Eye (tissue), 1 donor: ENCODE measurements at regions not wholly inside any gene's neighbourhood (a gene's known extent, or its start where the extent isn't known, plus 50 kb on each side); places are given as distances from the start of the nearest gene placed in this dataset.
"Not testable (repeated sequence)": the region's sequence is repeated elsewhere in the genome, so short reads cannot be mapped to it uniquely, and the experiment has no call there.

Experiments used
- DNase-seq: peaks from one replicate; pipeline ENCODE4 v3.0.0-alpha.2; 2015

DNA sequence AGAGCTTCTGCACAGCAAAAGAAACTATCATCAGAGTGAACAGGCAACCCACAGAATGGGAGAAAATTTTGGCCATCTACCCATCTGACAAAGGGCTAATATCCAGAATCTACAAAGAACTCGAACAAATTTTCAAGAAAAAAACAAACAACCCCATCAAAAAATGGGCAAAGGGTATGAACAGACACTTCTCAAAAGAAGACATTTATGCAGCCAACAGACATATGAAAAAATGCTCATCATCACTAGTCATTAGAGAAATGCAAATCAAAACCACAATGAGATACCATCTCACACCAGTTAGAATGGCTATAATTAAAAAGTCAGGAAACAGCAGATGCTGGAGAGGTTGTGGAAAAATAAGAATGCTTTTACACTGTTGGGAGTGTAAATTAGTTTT, 340.6 kb downstream of the TFAP2B start:
- not testable (repeated sequence) for DNase-seq

DNA sequence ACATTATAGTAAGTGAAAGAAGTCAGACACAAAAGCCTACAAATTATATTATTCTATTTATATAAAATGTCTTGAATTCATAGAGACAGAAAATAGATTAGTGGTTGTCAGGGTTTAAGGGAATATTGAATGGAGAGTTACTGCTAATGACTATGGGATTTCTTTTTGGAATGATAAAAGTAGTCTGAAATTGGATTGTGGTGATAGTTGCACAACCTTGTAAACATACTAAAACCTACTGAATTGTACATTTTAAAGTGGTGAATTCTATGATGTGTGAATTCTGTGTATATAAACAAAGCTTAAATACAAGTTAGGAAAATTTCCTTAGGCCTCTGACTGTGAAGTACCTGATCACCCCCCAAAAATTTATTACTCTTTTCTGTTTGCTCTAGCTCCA, 343.1 kb downstream of the TFAP2B start:
- DNase-seq = no peak

DNA sequence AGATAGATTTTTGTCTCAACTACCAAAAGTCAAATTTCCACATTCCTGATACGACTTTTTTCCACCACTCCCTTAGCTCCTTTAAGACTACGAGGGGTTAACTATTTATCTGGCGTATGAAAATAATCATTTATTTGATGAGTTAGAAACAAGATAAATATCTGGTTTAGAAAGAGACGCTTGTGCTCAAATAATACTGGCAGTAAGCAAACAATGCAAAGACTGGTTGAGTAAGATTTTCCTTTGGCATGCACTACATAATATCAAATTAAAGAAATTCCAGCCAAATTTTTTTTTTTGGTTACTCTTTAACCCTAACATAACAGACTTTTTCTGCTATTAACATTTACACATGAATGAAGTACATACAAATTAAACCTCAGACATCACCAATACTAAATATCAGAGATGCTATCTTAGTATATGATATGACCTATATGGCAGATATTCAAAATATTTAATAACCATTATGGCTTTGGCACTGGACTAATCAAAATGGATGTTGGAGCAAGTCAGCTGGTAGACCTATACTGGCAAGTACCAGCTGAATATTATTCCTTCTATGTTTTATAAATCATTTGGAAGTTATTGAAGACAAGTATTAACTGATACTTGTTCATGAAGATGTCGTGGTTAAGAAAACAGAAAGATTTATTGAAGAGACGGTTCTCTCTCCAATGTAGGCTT, 345.3 kb downstream of the TFAP2B start:
- DNase-seq = no peak

DNA sequence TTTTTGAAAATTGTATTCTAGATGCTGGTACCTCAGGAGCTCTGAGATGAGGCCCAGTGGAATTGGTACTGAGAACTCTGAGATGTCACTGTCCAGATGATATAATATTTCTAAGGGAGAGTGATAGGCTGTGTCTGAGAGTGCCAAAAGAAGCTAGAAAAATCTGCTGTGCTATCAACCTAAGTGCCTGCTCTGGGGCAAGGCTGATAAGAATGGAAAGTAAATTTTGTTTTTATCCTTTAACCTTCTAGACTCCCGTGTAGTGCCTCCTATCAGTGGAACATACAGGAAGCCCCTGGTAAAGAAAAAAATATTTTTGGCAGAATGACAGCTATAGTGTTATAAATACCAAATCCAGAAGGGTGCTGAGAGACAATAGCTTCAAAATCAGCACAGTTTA, 348.2 kb downstream of the TFAP2B start:
- no peak for DNase-seq

DNA sequence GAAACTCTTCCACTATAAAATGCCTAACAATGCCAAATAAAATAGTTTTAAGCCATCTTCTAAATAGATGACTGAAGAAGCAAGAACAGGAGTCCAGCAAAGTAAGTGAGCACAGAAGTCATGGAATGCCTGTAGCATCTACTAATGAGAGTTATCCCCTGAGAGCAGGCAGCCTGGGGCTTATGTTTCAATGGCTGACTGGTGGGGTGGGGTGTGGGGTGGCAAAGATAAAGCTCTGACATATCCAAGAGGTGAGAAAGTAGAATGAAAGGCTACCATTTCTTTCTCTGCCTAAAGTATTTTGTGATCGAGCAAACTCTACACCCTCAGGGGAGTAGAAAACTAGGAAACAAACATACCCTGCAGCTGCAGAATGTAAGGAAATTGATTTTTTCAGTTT, 348.8 kb downstream of the TFAP2B start:
- no peak for DNase-seq

DNA sequence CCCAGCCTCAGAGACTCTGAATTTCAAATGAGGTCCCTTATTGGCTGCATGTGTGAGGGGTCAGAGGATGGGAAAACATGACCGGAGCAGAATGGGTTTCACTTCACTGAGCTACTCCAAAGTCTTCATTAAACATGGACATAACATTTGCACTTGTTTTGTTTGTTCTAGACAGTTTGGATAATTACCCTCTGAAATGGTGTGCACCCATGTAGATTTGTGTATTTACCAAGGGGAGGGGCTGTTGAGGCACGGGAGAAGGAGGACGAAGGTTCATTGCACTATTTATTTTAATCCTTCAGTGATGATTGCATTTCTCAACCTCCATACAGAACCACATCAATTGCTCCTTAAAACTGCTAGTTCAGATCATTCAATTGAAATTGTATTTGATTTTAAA, 364.2 kb downstream of the TFAP2B start:
- DNase-seq = no peak

DNA sequence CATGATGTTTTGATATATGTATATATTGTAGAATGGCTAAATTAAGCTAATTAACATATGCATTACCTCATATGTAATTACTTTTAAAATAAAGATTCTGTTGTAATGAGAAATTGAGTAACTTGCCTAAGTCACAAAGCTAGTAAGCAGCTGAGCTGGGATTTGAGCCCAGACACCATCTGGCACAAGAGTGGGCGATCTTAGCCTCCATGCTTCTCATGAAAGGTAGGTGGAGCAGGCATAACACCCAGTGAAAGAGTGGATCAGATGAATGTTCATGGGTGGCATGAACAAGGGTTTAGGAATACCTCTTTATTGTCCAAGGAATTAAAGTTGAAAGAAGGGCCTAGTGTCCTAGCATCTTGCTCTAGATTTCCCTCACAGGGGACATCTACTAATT, 365.4 kb downstream of the TFAP2B start:
- no peak for DNase-seq

DNA sequence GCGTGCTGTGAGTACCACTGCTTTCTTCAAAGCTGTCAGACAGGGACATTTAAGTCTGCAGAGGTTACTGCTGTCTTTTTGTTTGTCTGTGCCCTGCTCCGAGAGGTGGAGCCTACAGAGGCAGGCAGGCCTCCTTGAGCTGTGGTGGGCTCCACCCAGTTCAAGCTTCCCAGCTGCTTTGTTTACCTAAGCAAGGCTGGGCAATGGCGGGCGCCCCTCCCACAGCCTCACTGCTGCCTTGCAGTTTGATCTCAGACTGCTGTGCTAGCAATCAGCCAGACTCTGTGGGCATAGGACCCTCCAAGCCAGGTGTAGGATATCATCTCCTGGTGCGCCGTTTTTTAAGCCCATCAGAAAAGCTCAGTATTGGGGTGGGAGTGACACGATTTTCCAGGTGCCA, 374.5 kb downstream of the TFAP2B start:
- DNase-seq = not testable (repeated sequence)

DNA sequence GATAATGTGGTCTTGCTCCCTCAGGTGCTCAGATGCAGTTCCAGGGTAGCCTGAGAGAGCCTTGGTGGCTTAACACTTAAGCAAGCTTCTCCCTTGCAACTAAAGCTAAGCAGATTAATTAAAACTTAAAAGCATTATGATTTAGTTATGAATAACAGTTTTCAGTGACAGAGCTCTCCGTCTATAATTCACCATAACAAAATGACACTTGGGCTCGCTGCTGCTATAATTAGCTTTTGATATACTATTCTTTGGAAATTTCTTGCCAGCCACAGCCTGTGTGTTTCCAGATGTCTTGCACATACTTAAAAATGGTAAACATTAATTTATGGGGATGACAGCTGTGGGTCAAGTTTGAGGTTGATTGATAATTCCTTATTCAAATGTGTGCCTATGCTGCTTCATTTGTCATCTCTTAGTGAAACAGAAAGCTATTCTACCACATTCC, 380.5 kb downstream of the TFAP2B start:
- DNase-seq = no peak

DNA sequence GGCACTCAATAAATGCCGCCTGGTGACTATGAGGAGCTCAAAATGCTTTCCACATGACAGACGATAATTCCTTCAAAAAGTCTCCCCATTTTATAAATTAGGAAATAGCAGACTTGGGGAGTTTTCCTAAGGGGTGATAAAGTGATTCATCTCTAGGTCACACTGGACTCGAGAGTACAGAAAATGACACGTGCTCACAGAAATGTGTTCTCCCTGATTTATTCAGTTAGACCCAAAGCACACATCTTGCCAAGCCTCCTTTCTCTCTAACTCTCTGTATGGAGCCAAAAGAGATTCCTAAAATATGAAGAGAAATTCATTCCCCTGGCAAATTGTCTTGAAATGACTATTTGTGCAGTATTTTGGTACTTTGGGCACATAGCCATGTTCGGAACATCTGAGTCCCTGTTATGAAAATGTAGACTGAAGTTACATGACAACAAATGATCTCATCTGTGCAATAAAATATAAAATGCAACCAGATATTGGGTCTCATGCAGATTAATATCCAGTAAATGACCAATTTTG, 381.1 kb downstream of the TFAP2B start:
- no peak for DNase-seq

DNA sequence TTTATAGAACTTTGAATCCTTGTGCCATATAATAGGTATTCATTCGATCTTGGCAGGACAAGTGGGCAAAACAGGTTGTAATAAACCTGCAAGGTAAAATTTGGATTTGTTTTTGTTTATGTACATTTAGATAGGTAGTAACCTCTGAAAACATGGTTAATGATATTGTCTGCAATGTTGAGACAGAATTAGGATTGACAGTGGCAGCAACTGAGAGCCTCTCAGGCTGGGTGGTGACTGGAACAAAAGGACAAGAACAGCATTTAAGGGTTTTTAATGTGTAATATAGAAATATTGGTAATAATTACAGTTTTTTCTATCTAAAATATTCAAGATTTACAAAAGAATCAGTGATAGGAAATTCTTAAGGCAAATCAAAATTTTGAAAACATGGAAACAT, 382.0 kb downstream of the TFAP2B start:
- no peak for DNase-seq

DNA sequence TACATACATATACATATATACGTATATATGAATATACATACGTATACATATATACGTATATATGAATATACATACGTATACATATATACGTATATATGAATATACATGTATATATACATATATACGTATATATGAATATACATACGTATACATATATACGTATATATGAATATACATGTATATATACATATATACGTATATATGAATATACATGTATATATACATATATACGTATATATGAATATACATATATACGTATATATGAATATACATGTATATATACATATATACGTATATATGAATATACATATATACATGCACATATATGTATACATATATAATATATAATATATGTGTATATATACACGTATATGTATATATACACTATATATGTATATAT, 384.0 kb downstream of the TFAP2B start:
- DNase-seq = not testable (repeated sequence)

DNA sequence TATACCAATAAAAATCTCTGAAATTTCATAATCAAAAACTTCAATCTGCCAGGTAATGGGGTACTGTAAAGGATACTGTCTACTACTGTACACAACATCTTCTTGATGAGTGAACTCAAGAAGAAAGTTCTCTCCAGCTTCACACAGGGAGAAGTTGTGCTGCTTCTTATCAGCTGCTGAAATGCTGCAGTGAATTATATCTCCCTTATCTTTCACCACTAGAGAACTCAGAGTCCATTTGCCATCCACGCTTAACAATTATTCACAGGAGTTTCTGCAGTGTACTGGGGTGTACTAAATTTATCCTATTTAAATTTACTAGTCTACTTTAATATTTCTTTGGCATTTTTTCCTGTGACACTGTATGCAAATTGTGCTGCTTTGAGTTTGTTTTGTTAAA, 384.8 kb downstream of the TFAP2B start:
- no peak for DNase-seq

DNA sequence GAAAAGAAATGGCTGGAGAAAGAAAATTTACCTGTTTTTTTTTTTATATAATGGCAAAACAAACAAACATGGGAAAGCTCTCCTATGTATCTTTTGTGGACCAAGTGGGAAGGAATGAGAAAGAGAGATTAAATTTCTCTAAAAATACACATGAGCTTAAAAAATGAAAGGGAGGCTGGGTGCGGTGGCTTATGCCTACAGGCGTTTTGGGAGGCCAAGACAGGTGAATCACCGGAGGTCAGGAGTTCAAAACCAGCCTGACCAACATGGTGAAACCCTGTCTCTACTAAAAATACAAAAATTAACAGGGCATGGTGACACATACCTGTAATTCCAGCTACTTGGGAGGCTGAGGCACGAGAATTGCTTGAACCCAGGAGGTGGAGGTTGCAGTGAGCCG, 388.0 kb downstream of the TFAP2B start:
- DNase-seq = not testable (repeated sequence)

DNA sequence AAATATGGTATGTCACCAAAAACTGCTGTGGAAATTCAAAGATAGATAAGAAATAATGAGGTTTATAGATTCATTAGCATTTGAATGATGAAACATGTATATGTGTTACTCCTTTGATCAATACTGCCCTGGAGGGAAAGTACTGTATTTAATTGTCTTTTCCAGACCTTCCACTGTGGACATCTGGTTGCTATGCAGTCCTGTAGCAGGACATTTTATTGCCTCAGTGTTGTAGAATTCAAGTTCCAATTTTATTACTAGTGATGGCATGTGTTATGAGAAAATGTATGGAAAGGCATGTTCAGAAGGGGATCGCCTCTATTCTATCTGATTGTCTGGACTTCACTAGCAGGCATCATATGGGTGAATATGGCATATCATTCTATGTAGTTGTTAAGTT, 391.0 kb downstream of the TFAP2B start:
- DNase-seq = no peak

DNA sequence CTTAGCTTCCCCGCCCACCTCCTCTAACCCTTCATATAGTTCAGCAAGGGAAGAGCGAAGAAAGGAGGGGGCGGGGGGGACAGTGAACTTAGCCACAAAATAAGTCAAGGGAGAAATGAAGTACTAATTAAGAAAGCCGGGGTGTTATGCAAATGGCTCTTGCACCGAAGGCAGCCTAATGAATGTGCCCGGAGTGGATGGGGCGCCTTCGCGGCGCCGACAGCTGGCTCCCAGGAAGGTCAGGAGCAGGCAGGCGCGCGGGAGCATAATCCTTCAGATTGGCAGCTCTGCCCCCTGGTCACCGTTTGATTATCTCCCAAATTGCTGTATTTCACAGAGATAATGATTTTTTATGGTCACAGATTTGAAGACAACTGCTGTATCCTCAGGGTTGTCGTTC, 395.1 kb downstream of the TFAP2B start:
- DNase-seq = peak; percentile 60

DNA sequence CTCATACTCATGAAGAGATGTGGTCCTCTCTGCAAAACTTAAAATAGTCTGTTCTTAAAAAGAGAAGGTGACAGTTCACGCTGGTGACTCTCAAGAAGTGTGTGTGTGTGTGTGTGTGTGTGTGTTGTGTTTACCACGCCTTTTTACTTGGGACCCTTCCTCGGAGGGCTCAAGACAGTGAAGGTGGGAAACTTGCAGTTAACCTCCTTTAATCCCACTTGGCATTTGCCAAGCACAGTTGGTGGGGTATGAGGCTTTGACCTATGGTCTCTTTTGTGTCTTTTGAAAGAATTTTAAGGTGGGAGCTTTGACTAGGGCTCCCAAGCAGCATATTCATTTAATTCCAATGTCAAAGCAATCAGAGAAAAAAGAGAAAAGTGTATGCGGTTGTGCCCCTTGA, 395.8 kb downstream of the TFAP2B start:
- DNase-seq = no peak

DNA sequence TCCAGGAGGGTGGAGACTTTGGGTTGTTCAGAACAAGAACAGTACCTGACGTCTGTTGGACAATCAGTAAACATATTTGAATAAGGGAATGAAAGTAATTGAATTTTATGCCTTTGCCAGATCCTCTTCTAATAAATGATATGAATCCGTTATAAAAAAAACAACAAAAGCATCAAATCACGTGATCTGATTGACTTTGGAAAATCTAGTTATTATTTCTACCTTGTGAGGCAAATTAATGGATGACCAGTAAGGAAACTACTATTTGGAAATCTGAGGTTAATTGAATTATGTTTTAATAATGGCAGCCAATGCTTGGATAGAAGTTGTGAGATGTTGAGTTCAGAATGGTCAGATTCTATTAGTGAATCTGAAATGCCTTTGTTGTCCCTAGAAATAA, 399.5 kb downstream of the TFAP2B start:
- no peak for DNase-seq

DNA sequence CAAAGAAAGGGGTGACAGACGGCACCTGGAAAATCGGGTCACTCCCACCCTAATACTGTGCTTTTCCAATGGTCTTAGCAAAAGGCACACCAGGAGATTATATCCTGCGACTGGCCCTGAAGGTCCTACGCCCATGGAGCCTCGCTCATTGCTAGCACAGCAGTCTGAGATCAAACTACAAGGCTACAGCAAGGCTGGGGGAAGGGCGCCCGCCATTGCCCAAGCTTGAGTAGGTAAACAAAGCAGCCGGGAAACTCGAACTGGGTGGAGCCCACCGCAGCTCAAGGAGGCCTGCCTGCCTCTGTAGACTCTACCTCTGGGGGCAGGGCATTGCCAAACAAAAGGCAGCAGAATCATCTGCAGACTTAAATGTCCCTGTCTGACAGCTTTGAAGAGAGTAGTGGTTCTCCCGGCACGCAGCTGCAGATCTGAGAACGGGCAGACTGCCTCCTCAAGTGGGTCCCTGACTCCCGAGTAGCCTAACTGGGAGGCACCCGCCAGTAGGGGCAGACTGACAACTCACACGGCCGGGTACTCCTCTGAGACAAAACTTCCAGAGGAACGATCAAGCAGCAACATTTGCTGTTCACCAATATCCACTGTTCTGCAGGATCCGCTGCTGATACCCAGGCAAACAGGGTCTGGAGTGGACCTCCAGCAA, 406.0 kb downstream of the TFAP2B start:
- not testable (repeated sequence) for DNase-seq

DNA sequence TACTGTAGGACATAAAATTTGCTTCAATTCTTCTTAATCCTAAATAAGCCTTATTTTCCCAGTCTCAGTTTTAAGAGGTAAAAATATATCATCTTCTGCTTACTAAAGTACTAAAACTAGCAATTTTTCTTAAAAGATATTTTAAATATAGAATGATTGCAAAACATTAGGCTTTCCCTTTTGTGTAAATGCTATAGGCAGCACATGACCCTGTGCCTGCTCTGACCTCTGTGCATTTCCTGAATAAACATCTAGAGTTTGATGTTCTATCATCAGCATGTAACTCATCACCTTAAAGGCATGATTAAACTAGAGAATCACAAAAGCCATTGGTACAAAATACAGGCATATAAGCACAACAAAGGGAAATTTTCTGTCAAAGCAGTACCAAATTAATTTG, 422.7 kb downstream of the TFAP2B start:
- DNase-seq = no peak

DNA sequence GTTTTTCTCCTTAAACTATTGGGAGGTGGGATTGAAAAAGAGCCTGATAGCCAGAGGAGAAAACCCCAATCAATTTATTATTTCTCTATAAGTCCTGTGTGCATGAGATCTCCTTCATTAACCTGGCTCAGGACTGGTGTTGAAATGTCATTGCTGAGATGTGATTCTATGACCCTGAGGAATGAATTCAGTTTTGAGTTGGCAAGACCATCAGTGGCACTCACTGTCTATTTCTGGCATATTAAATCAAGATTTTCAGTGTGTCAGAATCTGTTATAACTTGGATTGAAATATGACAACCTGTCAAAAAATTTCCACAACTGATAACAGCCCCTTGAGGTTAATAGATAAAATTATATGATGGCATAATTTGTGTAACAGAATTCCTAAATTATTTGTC, 431.1 kb downstream of the TFAP2B start:
- no peak for DNase-seq

DNA sequence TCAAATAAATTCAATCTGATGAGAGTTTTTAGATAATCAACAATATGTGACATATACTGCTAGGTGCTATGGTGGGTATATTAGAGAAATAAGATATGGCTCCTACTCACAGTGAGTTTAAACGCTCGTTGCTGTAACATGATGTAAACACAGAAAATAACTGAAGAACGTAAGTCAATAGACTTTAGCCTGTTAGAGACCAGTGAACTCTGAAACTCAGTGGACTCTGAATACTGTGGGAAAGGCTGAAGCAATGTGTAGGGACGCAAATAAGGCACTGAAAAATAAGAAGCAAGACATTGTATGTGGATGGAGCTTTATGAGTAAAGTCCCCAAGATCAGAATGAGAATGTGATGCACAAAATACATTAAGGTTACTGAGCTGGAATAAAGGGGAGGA, 431.6 kb downstream of the TFAP2B start:
- DNase-seq = no peak

DNA sequence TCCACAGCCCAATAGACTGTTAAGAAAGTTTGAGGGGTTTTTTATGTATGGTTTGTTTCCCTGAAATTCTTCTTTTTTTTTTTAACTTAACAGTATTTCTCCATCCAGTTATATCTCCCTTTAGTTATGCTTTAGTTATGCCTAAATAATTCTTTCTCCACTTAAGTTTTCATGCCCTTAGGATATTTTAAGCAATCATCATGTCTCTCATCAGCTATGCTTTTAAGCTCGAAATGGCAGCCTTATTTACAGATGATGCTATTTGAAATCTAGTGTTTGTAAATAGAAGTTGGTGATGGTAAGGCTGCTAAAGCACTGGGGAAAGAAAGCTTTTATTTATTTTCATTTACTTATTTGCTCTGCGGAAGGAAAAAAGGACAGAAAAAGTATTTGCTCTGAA, 439.3 kb downstream of the TFAP2B start:
- no peak for DNase-seq

DNA sequence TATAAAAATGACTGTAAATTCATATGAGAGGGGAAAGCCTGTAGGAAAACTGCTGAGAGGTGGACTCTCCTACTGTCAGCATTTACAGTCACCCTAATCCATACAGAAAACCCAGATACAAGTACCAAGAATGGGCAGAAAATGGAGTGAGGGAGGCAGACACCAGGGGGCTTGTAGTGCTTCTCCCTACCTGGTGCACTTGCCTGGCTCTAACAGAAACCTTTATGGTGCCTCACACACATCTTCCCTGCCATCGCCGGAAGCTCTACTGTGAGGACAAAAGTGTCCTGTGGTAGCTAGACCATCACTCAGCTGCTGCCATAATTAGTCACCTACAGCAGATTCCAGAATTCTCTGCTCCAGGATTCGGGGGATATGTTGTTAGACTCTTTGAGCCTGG, 441.3 kb downstream of the TFAP2B start:
- DNase-seq = no peak

DNA sequence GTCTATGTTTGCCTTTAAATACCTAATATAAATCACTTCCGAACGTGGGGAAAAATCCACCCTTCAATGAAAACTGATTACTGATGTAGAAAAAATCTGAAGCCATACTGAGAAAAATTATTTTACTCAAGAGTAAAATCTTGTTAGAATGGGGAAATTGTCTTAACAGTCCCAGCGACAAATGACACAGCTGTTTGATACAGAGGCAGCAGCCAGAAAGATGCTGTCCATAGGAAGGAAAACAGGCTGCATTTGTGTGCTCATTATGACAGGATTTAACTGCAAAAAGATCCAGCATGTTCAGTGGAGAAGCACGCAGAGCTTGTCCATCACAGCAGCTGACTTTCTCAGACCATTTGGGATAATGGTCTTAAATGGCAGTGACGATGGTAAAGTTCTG, 443.0 kb downstream of the TFAP2B start:
- DNase-seq = no peak
